ENCODE measurements at regions not wholly inside any gene's neighbourhood (a gene's known extent, or its start where the extent isn't known, plus 50 kb on each side); places are given as distances from the start of the nearest gene placed in this dataset.
A peak's percentile ranks its signal among the peaks of the same experiment; 100 is the strongest.
"Not testable (repeated sequence)": the region's sequence is repeated elsewhere in the genome, so short reads cannot be mapped to it uniquely, and the experiment has no call there.

DNA sequence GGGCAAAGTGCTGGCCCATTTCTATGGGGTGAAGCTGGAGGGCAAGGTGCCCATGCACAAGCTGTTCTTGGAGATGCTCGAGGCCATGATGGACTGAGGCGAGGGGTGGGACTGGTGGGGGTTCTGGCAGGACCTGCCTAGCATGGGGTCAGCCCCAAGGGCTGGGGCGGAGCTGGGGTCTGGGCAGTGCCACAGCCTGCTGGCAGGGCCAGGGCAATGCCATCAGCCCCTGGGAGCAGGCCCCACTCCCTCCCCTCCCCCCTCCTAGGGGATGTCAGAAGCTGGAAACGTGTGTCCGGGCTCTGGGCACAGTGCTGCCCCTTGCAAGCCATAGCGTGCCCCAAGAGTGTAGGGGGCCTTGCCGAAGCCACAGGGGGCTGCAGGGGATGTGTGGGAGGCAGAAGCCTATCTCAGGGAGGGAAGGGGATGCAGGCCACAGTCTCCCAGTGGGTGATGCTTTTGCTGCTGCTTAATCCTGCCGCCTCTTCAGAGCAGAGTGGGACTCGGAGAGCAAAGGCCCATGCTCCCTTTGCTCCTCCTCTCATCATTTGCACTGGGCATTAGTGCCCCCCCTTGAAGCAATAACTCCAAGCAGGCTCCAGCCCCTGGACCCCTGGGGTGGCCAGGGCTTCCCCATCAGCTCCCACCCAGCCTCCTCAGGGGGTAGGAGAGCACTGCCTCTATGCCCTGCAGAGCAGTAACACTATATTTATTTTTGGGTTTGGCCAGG is 85.2 kb downstream of the MRPL57 start:
- DNase-seq (ENCODE audit: low read depth): not testable (repeated sequence)

DNA sequence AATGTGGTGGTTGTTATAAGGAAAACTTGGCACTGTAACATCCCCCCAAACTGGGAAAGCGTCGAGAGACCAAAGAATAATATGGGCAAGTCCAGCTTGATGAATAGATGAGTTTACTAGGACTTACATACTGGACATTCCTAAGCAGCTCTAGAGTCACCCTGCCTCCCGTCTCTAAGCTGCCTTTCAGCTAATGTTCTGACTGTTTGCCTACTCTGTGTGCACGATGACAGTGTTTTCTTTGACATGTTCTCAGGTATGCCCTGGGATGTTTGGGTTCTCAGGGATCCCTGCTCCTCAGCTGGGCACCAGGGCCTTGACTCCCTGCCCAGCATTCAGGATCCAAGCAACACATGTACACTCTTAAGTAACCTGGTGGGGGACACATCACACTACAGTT is 87.5 kb downstream of the MRPL57 start:
- DNase-seq (ENCODE audit: low read depth): not testable (repeated sequence)

DNA sequence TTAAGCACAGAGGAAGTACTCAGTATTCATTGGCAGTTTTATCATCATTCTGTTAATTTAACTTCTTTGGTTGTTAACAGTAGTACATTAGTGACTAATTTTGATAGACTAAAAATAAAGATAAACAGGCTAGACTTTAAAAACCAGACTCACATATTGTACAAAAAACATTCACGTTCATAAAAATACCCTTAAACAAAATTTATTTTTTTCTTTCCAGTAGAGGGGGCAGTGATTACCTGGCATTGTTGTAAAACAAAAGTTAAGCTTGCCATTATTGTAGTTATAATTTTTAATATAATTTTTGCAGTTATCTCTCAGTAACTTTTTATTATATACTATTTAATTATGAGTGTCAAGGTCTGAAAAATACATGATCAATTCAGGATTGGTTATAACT is 92.0 kb downstream of the MRPL57 start:
- not testable (repeated sequence) for DNase-seq (ENCODE audit: low read depth)

DNA sequence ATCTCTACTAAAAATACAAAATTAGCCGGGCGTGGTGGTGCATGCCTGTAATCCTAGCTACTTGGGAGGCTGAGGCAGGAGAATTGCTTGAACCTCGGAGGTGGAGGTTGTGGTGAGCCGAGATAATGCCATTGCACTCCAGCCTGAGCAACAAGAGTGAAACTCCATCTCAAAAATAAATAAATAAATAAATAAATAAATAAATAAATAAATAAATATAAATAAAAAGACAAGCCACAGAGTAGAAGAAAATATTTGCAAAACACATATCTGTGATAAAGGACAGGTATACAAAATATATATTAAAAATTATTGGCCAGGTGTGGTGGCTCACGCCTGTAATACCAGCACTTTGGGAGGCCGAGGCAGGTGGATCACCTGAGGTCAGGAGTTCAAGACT is 96.0 kb downstream of the MRPL57 start:
- DNase-seq (ENCODE audit: low read depth): not testable (repeated sequence)

DNA sequence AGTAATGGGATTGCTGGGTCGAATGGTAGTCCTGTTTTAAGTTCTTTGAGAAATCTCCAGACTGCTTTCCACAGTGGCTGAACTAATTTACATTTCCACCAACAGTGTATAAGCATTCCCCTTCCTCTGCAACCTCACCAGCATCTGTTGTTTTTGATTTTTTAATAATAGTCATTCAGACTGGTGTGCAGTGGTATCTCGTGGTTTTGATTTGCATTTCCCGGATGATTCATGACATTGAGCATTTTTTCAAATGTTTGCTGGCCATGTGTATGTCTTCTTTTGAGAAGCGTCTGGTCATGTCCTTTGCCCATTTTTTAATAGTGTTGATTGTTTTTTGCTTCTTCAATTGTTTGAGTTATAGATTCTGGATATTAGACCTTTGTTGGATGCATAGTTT is 98.0 kb downstream of the MRPL57 start:
- not testable (repeated sequence) for DNase-seq (ENCODE audit: low read depth)

DNA sequence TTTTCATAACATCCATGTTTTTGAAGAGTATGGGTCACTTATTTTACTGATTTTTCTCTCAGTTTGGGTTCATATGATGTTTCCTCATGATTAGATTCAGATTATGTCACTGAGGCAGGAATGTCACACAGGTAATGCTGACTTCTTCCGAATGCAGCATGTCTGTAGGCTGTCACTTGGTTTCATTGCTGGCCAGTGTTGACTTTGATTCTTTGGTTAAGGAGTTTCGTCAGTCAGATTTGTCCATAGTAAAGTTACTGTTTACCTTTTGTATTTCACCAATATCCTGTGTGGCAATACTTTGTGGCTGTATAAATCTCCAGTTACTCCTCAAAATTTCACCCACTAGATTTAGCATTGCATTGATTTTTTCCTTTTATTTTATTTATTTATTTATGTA is 105.6 kb downstream of the MRPL57 start:
- no peak for DNase-seq (ENCODE audit: low read depth)

DNA sequence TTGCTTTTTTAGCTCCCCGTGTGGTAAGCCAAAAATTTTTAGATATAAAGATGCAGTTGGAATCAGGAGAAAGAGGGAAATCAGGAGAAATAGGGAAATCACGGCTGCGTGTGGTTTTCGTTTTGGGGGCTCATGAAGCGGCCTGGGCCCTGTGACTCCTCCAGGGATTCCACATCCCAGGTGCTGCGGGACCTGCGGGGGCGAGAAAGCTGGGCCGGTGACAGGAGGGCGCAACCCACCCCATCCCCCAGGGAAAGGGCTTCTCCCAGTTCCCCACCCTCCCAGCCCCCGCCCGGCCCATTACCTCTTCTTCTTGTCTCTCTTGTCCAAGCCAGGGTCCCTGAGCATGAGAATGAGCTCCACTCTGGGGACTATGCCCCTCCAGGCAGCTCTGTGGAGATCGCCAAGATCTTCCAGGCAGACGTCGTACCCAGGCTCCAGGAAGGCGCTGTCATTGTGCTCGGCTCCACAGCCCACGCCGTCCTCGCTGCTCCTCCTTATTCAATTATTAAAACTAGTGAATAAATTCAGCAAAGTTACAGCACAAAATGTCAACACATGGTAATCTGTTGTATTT is 111.0 kb downstream of the MRPL57 start:
- DNase-seq (ENCODE audit: low read depth): no peak

GRCh38 chr13:21289475-21289874 is 113.0 kb downstream of the MRPL57 start:
- DNase-seq (ENCODE audit: low read depth): no peak

- not testable (repeated sequence) for DNase-seq (ENCODE audit: low read depth)
Observed at GRCh38 chr13:21290442-21291002, 114.1 kb downstream of the MRPL57 start.

DNA sequence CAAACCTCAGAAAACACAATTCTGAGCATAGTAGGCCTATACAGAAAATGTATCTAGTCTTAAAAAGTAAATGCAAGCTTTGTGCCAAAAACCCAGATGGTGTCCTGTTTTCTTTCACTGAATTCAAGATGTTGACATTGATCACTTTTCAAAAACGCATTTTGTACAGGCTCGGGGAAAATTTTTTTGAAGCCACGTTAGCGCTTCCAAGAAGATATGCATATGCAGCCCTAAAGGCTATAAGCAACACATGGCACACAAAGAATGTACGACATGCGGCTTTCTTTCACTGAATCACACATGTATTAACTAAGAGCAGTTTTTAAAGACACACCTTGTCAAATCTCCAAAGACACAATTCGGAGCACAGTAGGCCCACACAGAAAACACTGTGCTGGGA is 115.4 kb downstream of the MRPL57 start:
- no peak for DNase-seq (ENCODE audit: low read depth)

- peak; percentile 44 for DNase-seq (ENCODE audit: low read depth)
Observed at GRCh38 chr13:21296991-21297390, 120.5 kb downstream of the MRPL57 start.

DNA sequence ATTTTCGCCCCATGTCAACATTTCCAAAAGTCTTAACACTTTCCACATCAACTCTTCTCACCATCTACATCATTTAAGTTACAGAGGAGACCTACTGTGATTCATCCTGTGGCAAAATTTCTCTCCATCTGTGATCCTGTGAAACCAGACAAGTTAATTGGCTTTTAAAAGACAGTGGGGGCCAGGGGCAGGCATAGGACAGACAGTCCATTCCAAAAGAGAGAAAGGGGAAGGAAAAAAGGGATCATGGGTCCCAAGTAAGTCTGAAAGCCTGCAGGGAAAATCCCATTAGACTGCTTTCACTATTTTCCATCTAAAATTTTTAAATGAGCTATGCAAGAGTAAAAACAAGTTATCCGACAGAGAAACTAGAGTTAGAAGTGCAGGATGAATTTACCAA is 121.0 kb downstream of the MRPL57 start:
- DNase-seq (ENCODE audit: low read depth): no peak

DNA sequence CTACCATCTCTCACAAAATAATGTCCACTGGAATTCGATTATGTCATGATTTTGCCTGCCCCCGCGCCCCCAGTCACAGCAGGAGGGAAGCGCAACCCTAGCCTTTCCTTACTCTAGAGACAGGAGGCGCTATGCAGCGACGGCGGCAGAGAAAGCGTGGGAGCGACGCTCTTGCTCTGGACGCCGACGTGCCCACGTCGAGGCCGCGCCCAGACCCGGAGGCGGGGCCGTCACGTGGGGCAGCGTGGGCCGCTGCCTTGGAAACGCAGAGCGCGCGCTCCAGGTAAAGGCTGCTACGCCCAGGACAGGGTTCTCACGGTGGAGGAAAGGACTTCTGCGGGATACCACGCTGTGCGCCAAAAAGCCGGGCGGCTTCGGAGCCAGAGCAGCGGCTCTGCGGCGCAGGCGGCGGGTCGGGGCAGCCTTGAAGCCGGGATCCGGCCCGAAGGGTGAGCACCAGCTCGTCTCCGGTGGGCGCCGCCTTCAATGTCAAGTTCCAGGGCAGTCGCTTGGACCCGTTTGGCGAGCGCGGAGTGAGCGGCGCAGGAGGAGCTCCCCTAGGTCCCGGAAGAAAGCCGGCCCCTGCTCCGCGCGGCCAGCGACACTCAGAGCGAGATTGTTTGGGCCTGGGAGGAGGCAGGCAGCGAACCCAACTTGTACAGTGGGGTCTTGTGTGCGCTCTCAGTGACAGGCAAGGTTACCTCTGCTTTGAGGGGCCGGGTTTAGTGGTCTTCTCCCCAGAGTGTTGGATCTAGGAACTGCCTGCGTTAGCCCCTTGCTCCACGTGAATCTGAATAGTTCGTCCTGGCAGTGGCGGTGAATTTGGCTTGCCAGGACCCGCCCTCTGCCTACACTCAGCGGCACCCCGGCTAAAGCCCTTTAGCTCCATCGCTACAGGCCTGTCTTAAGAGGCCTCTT is 121.7 kb downstream of the MRPL57 start:
- peak; percentile 91 for DNase-seq (ENCODE audit: low read depth)

DNA sequence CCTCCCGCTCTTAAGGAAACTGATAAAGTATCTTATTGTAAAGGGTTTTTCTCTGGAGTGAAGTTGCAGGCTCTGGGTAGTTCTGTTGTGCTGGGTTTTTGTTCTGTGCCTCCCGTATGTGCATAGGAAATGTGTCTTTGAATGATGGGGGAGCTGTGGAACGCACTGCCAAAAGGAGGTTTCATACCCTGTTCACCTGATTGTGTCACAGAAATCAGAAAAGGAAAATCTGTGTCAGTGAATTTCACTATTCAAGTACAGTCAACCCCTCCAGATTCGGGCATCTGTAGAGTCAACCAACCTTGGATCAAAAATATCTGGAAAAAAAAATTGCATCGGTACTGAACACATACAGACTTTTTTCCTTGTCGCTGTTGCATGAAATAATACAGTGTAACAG is 127.8 kb downstream of the MRPL57 start:
- no peak for DNase-seq (ENCODE audit: low read depth)

- not testable (repeated sequence) for DNase-seq (ENCODE audit: low read depth)
Observed at GRCh38 chr13:21306300-21307073, 130.0 kb downstream of the MRPL57 start.

DNA sequence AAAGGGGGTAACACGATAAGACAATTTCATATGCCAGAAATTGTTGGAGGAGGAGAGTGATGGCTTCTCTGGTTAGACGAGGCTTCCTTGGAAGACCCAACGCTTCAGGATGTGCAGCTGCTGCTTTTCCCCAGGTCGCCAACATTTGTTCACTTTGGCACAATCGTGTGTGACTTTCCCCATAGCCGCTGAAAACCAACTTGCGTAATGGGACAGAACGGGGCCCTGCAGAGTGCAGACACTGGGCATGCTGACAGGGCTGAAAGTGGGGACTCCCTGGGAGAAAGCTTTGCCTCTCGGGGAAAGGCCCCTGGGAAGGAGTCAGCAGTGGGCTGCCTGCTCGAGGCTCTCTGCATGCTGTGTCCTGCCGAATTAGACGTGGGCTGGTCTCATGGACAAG is 130.7 kb downstream of the MRPL57 start:
- DNase-seq (ENCODE audit: low read depth): not testable (repeated sequence)

DNA sequence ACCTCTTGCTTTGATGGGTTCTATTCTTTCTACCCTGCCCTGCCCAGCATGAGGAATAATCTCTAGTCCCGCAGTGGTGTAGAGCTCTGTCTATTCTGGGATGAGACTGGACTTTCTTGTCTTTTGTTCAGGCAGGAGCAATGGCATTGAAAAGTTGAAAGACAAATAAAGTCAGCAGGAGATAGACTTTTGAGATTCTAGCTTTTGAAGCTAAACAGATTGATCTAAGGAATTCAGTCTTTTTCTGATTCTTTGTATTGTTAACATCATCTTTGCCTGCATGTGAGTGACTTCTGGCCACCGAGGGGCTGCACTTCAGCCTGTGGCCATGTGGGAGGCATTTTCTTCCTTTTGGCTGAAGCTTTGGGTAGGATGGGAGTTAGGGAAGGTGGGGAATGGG is 132.4 kb downstream of the MRPL57 start:
- DNase-seq (ENCODE audit: low read depth): no peak

- DNase-seq (ENCODE audit: low read depth): no peak
Observed at GRCh38 chr13:21309542-21310172, 133.2 kb downstream of the MRPL57 start.

DNA sequence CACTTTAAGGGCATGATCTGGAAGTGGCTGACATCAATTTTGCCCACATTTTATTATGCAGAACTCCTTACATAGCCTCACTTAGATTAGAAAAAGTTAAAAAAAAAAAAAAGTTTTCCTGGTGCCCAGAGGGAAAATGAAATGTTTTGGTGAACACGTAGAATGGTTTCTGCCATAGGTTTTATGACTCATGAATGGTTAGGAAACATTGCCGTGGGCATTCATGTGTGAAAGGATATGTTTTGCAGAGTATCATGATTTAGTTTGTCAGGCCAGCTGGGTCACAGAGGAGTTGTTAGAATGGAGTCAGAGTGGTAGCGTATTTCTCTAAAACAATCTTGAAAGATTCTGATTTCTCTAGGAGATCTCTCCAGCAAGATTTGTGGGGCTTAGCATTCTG is 133.8 kb downstream of the MRPL57 start:
- no peak for DNase-seq (ENCODE audit: low read depth)

- DNase-seq (ENCODE audit: low read depth): peak; percentile 52
Observed at GRCh38 chr13:21314976-21315375, 138.5 kb downstream of the MRPL57 start.

All from myocyte (in vitro differentiated cells).